HEK293T (cell line): ENCODE measurements at regions not wholly inside any gene's neighbourhood (a gene's known extent, or its start where the extent isn't known, plus 50 kb on each side); places are given as distances from the start of the nearest gene placed in this dataset.
A peak's percentile ranks its signal among the peaks of the same experiment; 100 is the strongest.

Experiments used
- CTCF ChIA-PET: fragments of 350-600 bp; formaldehyde crosslinking; extraction: SDS; loops from one replicate; lab custom pipeline; 2021; ENCODE audit warnings: antibody characterized with exemption, inconsistent platforms; lab: Yijun Ruan, JAX
- POLR2A ChIA-PET: fragments of 350-600 bp; formaldehyde crosslinking; extraction: SDS; loops from one replicate; lab custom pipeline; 2020; ENCODE audit warnings: antibody characterized with exemption, inconsistent platforms; lab: Yijun Ruan, JAX
- DNase-seq: peaks from one replicate; pipeline ENCODE4 v3.0.0; 2012; ENCODE audit warnings: mixed read lengths; ENCODE audit errors: extremely low spot score
- ARNT ChIP-seq: fragments of 450-650 bp; IDR thresholded peaks from 2 replicates; pipeline ENCODE4 v1.6.1; 2017; ENCODE audit warnings: mild to moderate bottlenecking
- BHLHE40 ChIP-seq: fragments of 450-650 bp; IDR thresholded peaks from 2 replicates; pipeline ENCODE4 v1.6.1; 2016; ENCODE audit warnings: mild to moderate bottlenecking, moderate library complexity, borderline replicate concordance
- CTBP1 ChIP-seq: fragments of 450-650 bp; IDR thresholded peaks from 2 replicates; pipeline ENCODE4 v1.6.1; 2016; ENCODE audit warnings: borderline replicate concordance
- ELF4 ChIP-seq: fragments of 450-650 bp; IDR thresholded peaks from 2 replicates; pipeline ENCODE4 v1.6.1; 2017; ENCODE audit warnings: antibody characterized with exemption
- FOXA1 ChIP-seq: fragments of 450-650 bp; IDR thresholded peaks from 2 replicates; pipeline ENCODE4 v1.6.1; 2016; ENCODE audit warnings: mild to moderate bottlenecking
- FOXK2 ChIP-seq: fragments of 450-650 bp; IDR thresholded peaks from 2 replicates; pipeline ENCODE4 v1.6.1; 2016; ENCODE audit warnings: mild to moderate bottlenecking
- FOXM1 ChIP-seq: fragments of 450-650 bp; IDR thresholded peaks from 2 replicates; pipeline ENCODE4 v1.6.1; 2017; ENCODE audit warnings: mild to moderate bottlenecking, borderline replicate concordance
- HDGF ChIP-seq: fragments of 450-650 bp; IDR thresholded peaks from 2 replicates; pipeline ENCODE4 v1.6.1; 2017; ENCODE audit warnings: antibody characterized with exemption, borderline replicate concordance
- L3MBTL2 ChIP-seq: fragments of 450-650 bp; conservative IDR thresholded peaks from 2 replicates; pipeline ENCODE4 v1.6.1; 2016; ENCODE audit warnings: mild to moderate bottlenecking
- LEF1 ChIP-seq: fragments of 450-650 bp; IDR thresholded peaks from 2 replicates; pipeline ENCODE4 v1.6.1; 2017; ENCODE audit warnings: mild to moderate bottlenecking, borderline replicate concordance
- NFRKB ChIP-seq: fragments of 450-650 bp; IDR thresholded peaks from 2 replicates; pipeline ENCODE4 v1.6.1; 2016; ENCODE audit warnings: mild to moderate bottlenecking, moderate library complexity
- PKNOX1 ChIP-seq: fragments of 450-650 bp; IDR thresholded peaks from 2 replicates; pipeline ENCODE4 v1.6.1; 2016
- SP1 ChIP-seq: fragments of 450-650 bp; IDR thresholded peaks from 2 replicates; pipeline ENCODE4 v1.6.1; 2017
- SUZ12 ChIP-seq: fragments of 450-650 bp; IDR thresholded peaks from 2 replicates; pipeline ENCODE4 v1.6.1; 2016; ENCODE audit warnings: mild to moderate bottlenecking
- TARDBP ChIP-seq: fragments of 450-650 bp; IDR thresholded peaks from 2 replicates; pipeline ENCODE4 v1.6.1; 2016
- ZNF384 ChIP-seq: fragments of 450-650 bp; IDR thresholded peaks from 2 replicates; pipeline ENCODE4 v1.6.1; 2016

DNA sequence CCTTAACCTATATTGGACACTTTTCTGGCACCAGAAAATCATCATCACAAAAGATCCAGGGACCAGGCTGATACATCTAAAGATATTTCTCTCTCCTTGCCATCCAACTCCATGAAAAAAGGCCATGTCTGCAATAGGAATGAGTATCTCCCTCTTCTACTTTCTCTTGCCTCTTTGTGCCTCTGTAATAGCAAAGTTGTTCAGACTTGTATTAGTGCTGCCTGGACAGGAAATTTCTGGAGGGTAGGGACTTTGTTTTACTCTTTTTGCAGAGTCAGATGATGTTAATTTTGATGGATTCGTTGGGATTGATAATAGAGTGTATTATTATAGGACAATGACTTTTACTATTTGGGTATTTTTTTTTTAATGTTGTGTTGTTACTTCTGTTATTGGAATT, 376.3 kb downstream of the INHBA start:
- TF ChIP-seq TARDBP (no peak), SUZ12 (no peak), FOXK2 (no peak), PKNOX1 (no peak), HDGF (no peak), FOXM1 (no peak), NFRKB (no peak)
- ChIA-PET CTCF (no interaction called here), POLR2A (no interaction called here)
- no peak for DNase-seq

GRCh38 chr7:41323806-41324205, 379.1 kb downstream of the INHBA start:
- TF ChIP-seq SUZ12 (no peak), ZNF384 (no peak), NFRKB (no peak), LEF1 (no peak), FOXA1 (no peak), HDGF (no peak), SP1 (no peak), ARNT (no peak)
- ChIA-PET POLR2A (no interaction called here), CTCF (no interaction called here)
- no peak for DNase-seq

DNA sequence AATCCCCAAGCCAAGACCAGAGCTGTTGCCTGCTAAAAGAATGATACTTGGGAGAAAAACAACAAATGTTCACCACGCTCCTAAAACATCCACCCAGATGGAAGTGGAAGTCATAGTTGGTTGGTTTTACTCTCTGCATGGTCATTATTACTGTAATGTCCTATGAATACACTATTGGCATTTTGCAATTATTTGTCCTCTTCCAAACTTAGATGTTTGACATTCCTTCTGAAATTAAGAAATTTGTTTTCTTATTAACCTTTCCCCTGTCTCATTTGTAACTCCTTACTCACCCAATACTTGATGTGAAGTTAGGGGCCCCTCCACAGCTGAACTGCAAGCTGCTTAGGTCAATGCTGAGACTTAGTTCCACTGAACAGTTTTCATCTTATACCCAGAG, 383.3 kb downstream of the INHBA start:
- ChIA-PET CTCF (interaction anchor here (0.6 kb wide), 1 partner anchor 415 kb away, joined by 3 read pairs; no protein-coding TSS in a partner anchor), POLR2A (no interaction called here)
- TF ChIP-seq NFRKB: no peak
- TF ChIP-seq CTBP1: no peak
- TF ChIP-seq TARDBP: no peak
- TF ChIP-seq BHLHE40: no peak
- TF ChIP-seq FOXM1: no peak
- TF ChIP-seq SUZ12: no peak
- no peak for DNase-seq

DNA sequence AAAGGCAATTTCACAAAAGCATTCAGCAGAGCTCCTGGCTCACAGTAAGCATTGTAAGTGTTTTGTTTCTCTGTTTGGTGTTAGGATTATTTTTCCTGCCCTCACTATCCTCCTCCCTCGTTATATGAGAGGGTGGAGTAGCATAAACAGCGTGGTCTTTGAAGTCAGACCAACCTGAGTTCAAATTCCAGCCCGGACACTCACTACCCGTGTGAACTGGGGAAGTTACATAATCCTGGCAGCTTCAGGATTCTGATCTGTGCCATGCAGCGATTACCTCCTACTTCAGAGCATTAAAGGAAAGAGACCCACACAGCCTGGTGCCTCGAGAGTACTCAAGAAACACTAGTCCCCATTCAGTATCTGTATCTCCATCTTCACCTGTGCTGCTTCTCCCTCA, 386.5 kb downstream of the INHBA start:
- TF ChIP-seq NFRKB (no peak), ELF4 (no peak), BHLHE40 (no peak), CTBP1 (no peak), ARNT (no peak), FOXA1 (no peak), FOXK2 (no peak)
- POLR2A ChIA-PET: no interaction called here
- CTCF ChIA-PET: interaction anchor here (0.8 kb wide), 1 partner anchor 128 kb away, joined by 5 read pairs; no protein-coding TSS in a partner anchor
- DNase-seq: no peak

DNA sequence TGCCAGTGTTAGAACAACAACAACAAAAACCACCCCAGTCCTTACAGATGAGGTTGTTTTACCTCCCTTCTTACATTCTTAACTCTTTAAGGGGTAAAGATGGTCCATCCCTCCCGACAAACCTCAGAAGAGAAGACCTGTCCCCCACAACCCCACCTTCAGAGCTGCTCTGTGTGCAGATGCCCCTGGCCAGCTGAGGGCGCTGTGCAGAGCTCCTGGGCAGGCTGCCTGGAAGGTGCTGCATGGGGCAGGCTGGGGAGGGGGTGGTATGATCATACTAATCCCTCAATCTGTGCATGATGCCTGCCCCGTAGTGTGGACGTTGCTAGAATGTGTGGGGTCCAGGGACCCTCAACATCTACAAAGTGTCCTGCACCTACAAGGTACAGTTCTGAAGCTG, 387.1 kb downstream of the INHBA start:
- peak; percentile 41 for DNase-seq
- POLR2A ChIA-PET: no interaction called here
- CTCF ChIA-PET: interaction anchor here (0.5 to 0.8 kb wide), 3 partner anchors 26 to 411 kb away, joined by 3 to 5 read pairs (median 3); no protein-coding TSS in a partner anchor
- TF ChIP-seq ARNT (no peak), FOXK2 (no peak), LEF1 (no peak), FOXA1 (no peak), L3MBTL2 (no peak), ZNF384 (no peak), SP1 (no peak), FOXM1 (no peak), NFRKB (no peak), ELF4 (no peak), SUZ12 (no peak), TARDBP (no peak)

GRCh38 chr7:41313171-41313570, 389.7 kb downstream of the INHBA start:
- no peak for DNase-seq
- ChIA-PET POLR2A (no interaction called here), CTCF (no interaction called here)
- TF ChIP-seq ZNF384 (no peak), BHLHE40 (no peak), FOXA1 (no peak), HDGF (no peak), L3MBTL2 (no peak), NFRKB (no peak), LEF1 (no peak), TARDBP (no peak), SP1 (no peak), FOXM1 (no peak), SUZ12 (no peak), CTBP1 (no peak), PKNOX1 (no peak), ARNT (no peak), FOXK2 (no peak), ELF4 (no peak)

- ChIA-PET CTCF (no interaction called here), POLR2A (no interaction called here)
- DNase-seq: no peak
- TF ChIP-seq ZNF384 (no peak), ELF4 (no peak), LEF1 (no peak), FOXK2 (no peak), FOXM1 (no peak), BHLHE40 (no peak), PKNOX1 (no peak), SUZ12 (no peak), CTBP1 (no peak), FOXA1 (no peak), ARNT (no peak), L3MBTL2 (no peak), NFRKB (no peak), HDGF (no peak), TARDBP (no peak), SP1 (no peak)
Observed at GRCh38 chr7:41312235-41312634, 390.7 kb downstream of the INHBA start.
